ENCODE measurements at regions not wholly inside any gene's neighbourhood (a gene's known extent, or its start where the extent isn't known, plus 50 kb on each side); places are given as distances from the start of the nearest gene placed in this dataset.
A peak's percentile ranks its signal among the peaks of the same experiment; 100 is the strongest.

- no peak for DNase-seq
Measured at GRCh38 chr5:115072266-115073064, 97.2 kb downstream of the TRIM36 start.

- no peak for DNase-seq
Measured at GRCh38 chr5:115070737-115071136, 99.0 kb downstream of the TRIM36 start.

- DNase-seq: peak; percentile 58
Measured at GRCh38 chr5:115069087-115069968, 100.4 kb downstream of the TRIM36 start.

- DNase-seq: no peak
Measured at GRCh38 chr5:115068239-115069086, 101.2 kb downstream of the TRIM36 start.

GRCh38 chr5:115064380-115064779, 105.3 kb downstream of the TRIM36 start:
- DNase-seq: no peak

GRCh38 chr5:115054387-115054951, 115.2 kb downstream of the TRIM36 start:
- no peak for DNase-seq

GRCh38 chr5:115052948-115053347, 116.8 kb downstream of the TRIM36 start:
- DNase-seq: no peak

GRCh38 chr5:115050866-115051265, 118.8 kb downstream of the TRIM36 start:
- no peak for DNase-seq

GRCh38 chr5:115033861-115034260, 135.8 kb downstream of the TRIM36 start:
- DNase-seq: peak; percentile 3

GRCh38 chr5:115028557-115028956, 141.2 kb downstream of the TRIM36 start:
- no peak for DNase-seq

- no peak for DNase-seq
Measured at GRCh38 chr5:115024922-115025321, 144.8 kb downstream of the TRIM36 start.

GRCh38 chr5:115022303-115022702, 147.4 kb downstream of the TRIM36 start:
- no peak for DNase-seq

- no peak for DNase-seq
Measured at GRCh38 chr5:115016646-115017045, 153.1 kb downstream of the TRIM36 start.

GRCh38 chr5:114999176-114999575, 170.5 kb downstream of the TRIM36 start:
- DNase-seq: no peak

GRCh38 chr5:114989512-114989911, 180.2 kb downstream of the TRIM36 start:
- DNase-seq: no peak

- no peak for DNase-seq
Measured at GRCh38 chr5:114988096-114988495, 181.6 kb downstream of the TRIM36 start.

GRCh38 chr5:114984796-114985195, 184.9 kb downstream of the TRIM36 start:
- DNase-seq: no peak

GRCh38 chr5:114981111-114981510, 188.6 kb downstream of the TRIM36 start:
- no peak for DNase-seq

GRCh38 chr5:114977979-114978573, 191.6 kb downstream of the TRIM36 start:
- no peak for DNase-seq

GRCh38 chr5:114969482-114969881, 200.2 kb downstream of the TRIM36 start:
- DNase-seq: no peak

GRCh38 chr5:114957384-114957783, 212.3 kb downstream of the TRIM36 start:
- DNase-seq: no peak

- no peak for DNase-seq
Measured at GRCh38 chr5:114953565-114953964, 216.1 kb downstream of the TRIM36 start.

All from left kidney (tissue), 1 donor.